NCI-H1105 (cell line): ENCODE measurements at regions not wholly inside any gene's neighbourhood (a gene's known extent, or its start where the extent isn't known, plus 50 kb on each side); places are given as distances from the start of the nearest gene placed in this dataset.
"Not testable (repeated sequence)": the region's sequence is repeated elsewhere in the genome, so short reads cannot be mapped to it uniquely, and the experiment has no call there.

ENCODE experiments used
- DNase-seq: peaks from one replicate; lab custom pipeline; 2025; lab: John Stamatoyannopoulos, UW

GRCh38 chrX:123788193-123788592, 55.3 kb upstream of the THOC2 start:
- DNase-seq = not testable (repeated sequence)

GRCh38 chrX:123788744-123789143, 55.9 kb upstream of the THOC2 start:
- DNase-seq = no peak

- no peak for DNase-seq
These were observed 62.1 kb upstream of the XIAP start for GRCh38 chrX:123797543-123798447.

DNA sequence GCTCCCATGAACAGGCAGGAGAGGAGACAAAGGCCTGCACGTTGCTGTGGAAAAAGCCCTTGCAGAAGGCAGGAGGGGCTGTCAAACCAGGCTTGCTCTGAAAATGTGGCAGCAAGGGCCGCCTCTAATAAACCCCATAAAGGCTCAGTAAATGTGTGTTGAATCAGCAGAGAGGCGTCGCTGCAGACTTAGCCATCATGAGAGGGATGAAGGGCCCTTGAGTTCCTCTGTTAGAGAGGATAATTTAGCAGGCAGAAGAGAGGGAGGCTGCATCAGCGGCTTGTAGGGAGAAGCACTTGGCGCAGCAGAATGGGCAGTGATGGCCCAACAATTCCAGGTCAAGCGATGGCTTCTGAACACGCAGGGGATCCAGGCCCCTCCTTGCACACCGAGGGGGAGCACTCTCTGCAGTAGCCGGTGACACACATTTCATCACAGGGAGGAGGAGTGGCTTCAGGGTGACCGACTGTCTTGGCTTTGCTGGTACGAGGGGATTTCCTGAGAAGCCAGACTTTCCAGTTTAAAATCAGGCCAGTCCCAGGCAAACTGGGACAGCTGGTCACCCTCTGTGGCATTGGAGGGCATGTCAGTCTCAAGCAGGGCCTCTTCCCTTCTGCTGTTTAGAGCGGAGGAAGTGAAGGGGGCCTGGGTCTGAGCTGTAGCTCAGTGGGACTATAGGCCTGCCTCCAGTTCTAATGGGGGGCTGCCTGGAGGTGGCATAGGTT, 61.0 kb upstream of the XIAP start:
- DNase-seq = peak; percentile 32

DNA sequence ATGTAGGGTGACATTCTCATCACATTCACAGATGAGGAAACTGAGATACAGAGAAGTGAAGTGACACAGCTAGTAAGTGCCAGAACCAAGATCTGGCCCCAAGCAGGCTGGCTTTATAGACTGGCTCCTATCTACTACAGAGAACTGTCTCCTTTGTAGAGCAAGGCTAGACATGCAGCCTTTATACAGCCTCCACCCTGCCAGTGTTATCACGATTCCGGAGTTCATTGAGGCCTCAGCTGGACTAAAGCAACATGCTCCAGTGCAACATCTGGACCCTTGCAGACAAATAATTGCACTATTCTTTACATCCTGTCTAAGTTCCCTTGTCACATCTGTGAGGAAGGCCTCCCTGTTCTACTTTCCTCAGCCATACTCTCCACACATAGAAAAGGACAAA, 58.0 kb upstream of the XIAP start:
- DNase-seq = no peak

GRCh38 chrX:123803331-123803983, 56.4 kb upstream of the XIAP start:
- peak; percentile 80 for DNase-seq

- not testable (repeated sequence) for DNase-seq
These were observed 55.9 kb upstream of the XIAP start for GRCh38 chrX:123803984-123804365.

DNA sequence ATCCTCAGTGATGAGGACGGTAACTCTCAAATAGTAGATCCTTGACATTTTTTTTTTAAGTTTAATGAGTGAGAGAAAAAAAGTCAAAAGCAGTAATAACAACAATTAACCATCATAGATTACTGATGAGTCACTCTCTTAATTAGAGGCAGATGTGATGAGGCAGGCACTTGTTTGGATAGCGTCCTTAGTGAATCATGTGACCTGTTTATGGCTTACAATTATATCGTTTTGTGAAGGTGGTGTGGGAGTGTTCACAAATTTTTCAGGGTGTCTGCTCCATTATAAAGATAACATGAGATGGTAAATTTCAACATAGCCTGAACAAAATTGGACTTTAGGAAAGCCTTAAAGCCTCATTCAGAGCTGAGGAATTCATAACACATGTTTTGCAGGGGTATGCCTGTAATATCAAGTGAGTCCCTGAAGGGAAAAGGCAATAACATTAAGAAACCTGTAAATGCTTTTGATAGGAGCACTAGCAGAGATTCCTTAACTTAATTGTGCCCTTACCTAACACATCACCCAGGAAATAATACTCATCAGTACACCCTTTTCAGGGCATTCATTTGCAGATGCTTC, 51.9 kb upstream of the XIAP start:
- peak; percentile 4 for DNase-seq

GRCh38 chrX:123809854-123810375, 49.9 kb upstream of the XIAP start:
- DNase-seq = no peak
